Keratinocyte (primary cell): ENCODE measurements at regions not wholly inside any gene's neighbourhood (a gene's known extent, or its start where the extent isn't known, plus 50 kb on each side); places are given as distances from the start of the nearest gene placed in this dataset.

Experiments
- DNase-seq: peaks from one replicate; pipeline ENCODE4 v3.0.0-alpha.2; 2011; ENCODE audit warnings: low read depth, missing footprints, low spot score
- FAIRE-seq: peaks from 2 replicates; lab custom pipeline; 2011; peaks lifted over from hg19 to GRCh38; lab: Jason Lieb, UNC
- H2AFZ ChIP-seq: 2 replicates; pipeline ENCODE4 v1.6.0; 2012; ENCODE audit warnings: low read length, control low read depth, inconsistent platforms; ENCODE audit not compliant: control insufficient read depth
- H3K27ac ChIP-seq: 2 replicates; pipeline ENCODE4 v1.5.1; 2011; ENCODE audit warnings: low read length; ENCODE audit not compliant: control insufficient read depth, insufficient read depth
- H3K27me3 ChIP-seq: 3 replicates; pipeline ENCODE4 v1.6.0; 2011; ENCODE audit warnings: low read length; ENCODE audit not compliant: control insufficient read depth, insufficient read depth; ENCODE audit errors: extremely low read depth
- H3K36me3 ChIP-seq, 2 experiments: 2 replicates in 1 of 2; 3 replicates in 1 of 2; pipeline ENCODE4 v1.5.1; 2011; ENCODE audit warnings: low read length in 2 of 2, mild to moderate bottlenecking in 1 of 2; ENCODE audit not compliant: control insufficient read depth in 2 of 2, insufficient read depth in 2 of 2; ENCODE audit errors: extremely low read depth in 1 of 2
- H3K4me1 ChIP-seq: 3 replicates; pipeline ENCODE4 v1.5.1; 2011; ENCODE audit warnings: low read length; ENCODE audit not compliant: control insufficient read depth, insufficient read depth; ENCODE audit errors: extremely low read depth
- H3K4me2 ChIP-seq: 3 replicates; pipeline ENCODE4 v1.6.0; 2011; ENCODE audit warnings: low read depth, low read length; ENCODE audit not compliant: control insufficient read depth, insufficient read depth; ENCODE audit errors: extremely low read depth
- H3K4me3 ChIP-seq, 3 experiments: fragments of 200-600 bp in 1 of 3; sonication (generic) in 1 of 3; 2 replicates in 2 of 3; 3 replicates in 1 of 3; pipeline ENCODE4 v1.5.1; 2011 to 2016; ENCODE audit warnings: low read length in 3 of 3, mild to moderate bottlenecking in 3 of 3, control low read depth in 2 of 3, inconsistent platforms in 1 of 3, low read depth in 1 of 3, mixed read lengths in 1 of 3, mixed run types in 1 of 3, moderate library complexity in 1 of 3; ENCODE audit not compliant: control insufficient read depth in 2 of 3, insufficient read depth in 2 of 3; ENCODE audit errors: extremely low read depth in 1 of 3
- H3K79me2 ChIP-seq: 2 replicates; pipeline ENCODE4 v1.6.0; 2012; ENCODE audit warnings: low read length; ENCODE audit not compliant: control insufficient read depth, insufficient read depth
- H3K9ac ChIP-seq: 3 replicates; pipeline ENCODE4 v1.6.0; 2011; ENCODE audit warnings: low read length; ENCODE audit not compliant: control insufficient read depth, insufficient read depth; ENCODE audit errors: extremely low read depth
- H3K9me1 ChIP-seq: 3 replicates; pipeline ENCODE4 v1.6.0; 2011; ENCODE audit warnings: low read length; ENCODE audit not compliant: control insufficient read depth, insufficient read depth; ENCODE audit errors: extremely low read depth
- H3K9me3 ChIP-seq: 2 replicates; pipeline ENCODE4 v1.5.1; 2012; ENCODE audit warnings: low read depth, low read length; ENCODE audit not compliant: control insufficient read depth
- H4K20me1 ChIP-seq: 3 replicates; pipeline ENCODE4 v1.6.0; 2011; ENCODE audit warnings: low read length; ENCODE audit not compliant: control insufficient read depth, insufficient read depth; ENCODE audit errors: extremely low read depth
- EZH2 ChIP-seq: IDR thresholded peaks from one replicate; pipeline ENCODE4 v1.6.1; 2012; ENCODE audit warnings: inconsistent platforms, mild to moderate bottlenecking, low read length, moderate library complexity
- dilution Hi-C: fragments of 300-500 bp; cut with MboI; formaldehyde crosslinking; loops from one replicate; pipeline ENCODE4 v1.7.0; 2020; ENCODE audit warnings: low sequenced_read_pairs; ENCODE audit not compliant: extremely low pct_ligation_motif_present
- TF ChIP-seq, protein P1 (sequence below), 3 experiments: IDR thresholded peaks in 1 of 3; conservative IDR thresholded peaks in 1 of 3; optimal IDR thresholded peaks in 1 of 3; 2 replicates in 2 of 3; 3 replicates in 1 of 3; pipeline versions ENCODE3 to v1.5.1; 2011; ENCODE audit warnings: low read length in 3 of 3, mild to moderate bottlenecking in 3 of 3, moderate library complexity in 2 of 3, control low read depth in 1 of 3, inconsistent platforms in 1 of 3; ENCODE audit not compliant: insufficient read depth in 2 of 3; ENCODE audit errors: extremely low read depth in 1 of 3

DNA sequence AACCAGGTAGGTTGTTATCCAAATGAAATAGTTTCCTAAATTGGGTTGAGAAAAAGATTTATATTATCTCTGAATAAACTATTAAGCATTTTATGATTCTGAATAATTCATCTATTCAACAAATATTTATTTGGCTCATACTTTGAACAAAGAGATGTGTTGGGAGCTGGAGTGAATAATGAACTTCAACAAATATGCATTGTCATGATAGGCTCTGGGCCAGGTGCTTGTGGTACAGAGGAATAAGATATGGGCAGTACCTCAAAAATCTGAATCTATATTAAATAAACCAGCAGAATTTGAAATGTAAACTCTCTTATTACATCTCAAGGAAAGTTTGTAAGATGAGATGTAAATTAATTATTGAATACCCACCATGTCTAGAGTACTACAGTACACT lies 75.7 kb upstream of the DCLK2 start:
- H3K79me2 ChIP-seq = no peaks in the 10 kb centered on the region
- no peak overlapping the region for H3K4me3 ChIP-seq
- no peak overlapping the region for H3K9ac ChIP-seq
- no peak for DNase-seq
- H3K4me1 ChIP-seq = peaks cover 9% of the 10 kb centered on the region
- TF ChIP-seq EZH2 = no peak
- TF ChIP-seq, protein P1, sequence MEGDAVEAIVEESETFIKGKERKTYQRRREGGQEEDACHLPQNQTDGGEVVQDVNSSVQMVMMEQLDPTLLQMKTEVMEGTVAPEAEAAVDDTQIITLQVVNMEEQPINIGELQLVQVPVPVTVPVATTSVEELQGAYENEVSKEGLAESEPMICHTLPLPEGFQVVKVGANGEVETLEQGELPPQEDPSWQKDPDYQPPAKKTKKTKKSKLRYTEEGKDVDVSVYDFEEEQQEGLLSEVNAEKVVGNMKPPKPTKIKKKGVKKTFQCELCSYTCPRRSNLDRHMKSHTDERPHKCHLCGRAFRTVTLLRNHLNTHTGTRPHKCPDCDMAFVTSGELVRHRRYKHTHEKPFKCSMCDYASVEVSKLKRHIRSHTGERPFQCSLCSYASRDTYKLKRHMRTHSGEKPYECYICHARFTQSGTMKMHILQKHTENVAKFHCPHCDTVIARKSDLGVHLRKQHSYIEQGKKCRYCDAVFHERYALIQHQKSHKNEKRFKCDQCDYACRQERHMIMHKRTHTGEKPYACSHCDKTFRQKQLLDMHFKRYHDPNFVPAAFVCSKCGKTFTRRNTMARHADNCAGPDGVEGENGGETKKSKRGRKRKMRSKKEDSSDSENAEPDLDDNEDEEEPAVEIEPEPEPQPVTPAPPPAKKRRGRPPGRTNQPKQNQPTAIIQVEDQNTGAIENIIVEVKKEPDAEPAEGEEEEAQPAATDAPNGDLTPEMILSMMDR (optimal IDR thresholded peaks at IDR 0.05 in 1 of 3, IDR thresholded peaks at IDR 0.05 in 1 of 3, conservative IDR thresholded peaks at IDR 0.05 in 1 of 3; ENCODE audit: extremely low read depth in 1 of 3, insufficient read depth in 2 of 3, low read length in 3 of 3) = no peak
- H3K27ac ChIP-seq = no peak overlapping the region
- no peaks in the 10 kb centered on the region for H3K36me3 ChIP-seq
- H3K9me1 ChIP-seq = no peaks in the 10 kb centered on the region
- H3K27me3 ChIP-seq = no peaks in the 10 kb centered on the region
- no peak overlapping the region for H3K4me2 ChIP-seq
- no peak for FAIRE-seq
- H2AFZ ChIP-seq = no peak overlapping the region
- dilution Hi-C loops = loop anchor here (25.0 kb wide), 1 partner anchor 210 kb away; no protein-coding TSS in a partner anchor
- H3K9me3 ChIP-seq = no peaks in the 10 kb centered on the region
- H4K20me1 ChIP-seq = no peaks in the 10 kb centered on the region

DNA sequence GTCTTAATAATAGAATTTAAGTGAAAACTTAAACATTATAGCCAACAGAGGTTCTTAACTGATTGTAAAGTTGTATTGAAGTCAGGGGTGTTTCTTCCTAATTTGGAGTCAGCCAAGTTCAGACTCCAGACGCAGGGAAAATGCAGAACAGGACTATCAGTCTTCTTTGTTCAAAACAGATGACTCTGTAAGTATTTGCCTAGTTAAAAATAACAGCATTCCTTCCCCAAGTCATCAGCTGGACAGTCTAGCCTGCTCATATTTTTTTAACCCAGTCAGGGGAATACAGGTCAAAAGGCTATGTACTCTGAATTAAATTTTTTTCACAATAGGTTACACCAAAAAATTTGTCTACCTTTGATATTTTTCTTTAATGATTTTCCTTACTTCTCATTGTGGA lies 73.8 kb upstream of the DCLK2 start:
- Histone ChIP-seq H3K4me3 (no peak overlapping the region), H4K20me1 (no peaks in the 10 kb centered on the region), H2AFZ (no peak overlapping the region), H3K4me2 (no peak overlapping the region), H3K4me1 (no peaks in the 10 kb centered on the region), H3K9me3 (no peaks in the 10 kb centered on the region), H3K27ac (no peak overlapping the region), H3K27me3 (no peaks in the 10 kb centered on the region), H3K9ac (no peak overlapping the region), H3K9me1 (no peaks in the 10 kb centered on the region), H3K79me2 (no peaks in the 10 kb centered on the region), H3K36me3 (no peaks in the 10 kb centered on the region)
- TF ChIP-seq, protein P1 (optimal IDR thresholded peaks at IDR 0.05 in 1 of 3, IDR thresholded peaks at IDR 0.05 in 1 of 3, conservative IDR thresholded peaks at IDR 0.05 in 1 of 3; ENCODE audit: extremely low read depth in 1 of 3, insufficient read depth in 2 of 3, low read length in 3 of 3) = no peak
- no peak for TF ChIP-seq EZH2
- DNase-seq = no peak
- no peak for FAIRE-seq
- dilution Hi-C loops = loop anchor here (25.0 kb wide), 1 partner anchor 208 kb away; no protein-coding TSS in a partner anchor
